Calu3 (cell line): ENCODE measurements at regions not wholly inside any gene's neighbourhood (a gene's known extent, or its start where the extent isn't known, plus 50 kb on each side); places are given as distances from the start of the nearest gene placed in this dataset.

Source experiments
- BruUV-seq: library from RNA; stranded (reverse); fragments of 400-500 nt; replicated peaks from 2 replicates; lab custom pipeline; 2021; lab: Mats Ljungman, UMichigan
- CTCF ChIA-PET: fragments of 300-600 bp; sonication (Branson Sonifier 250); formaldehyde crosslinking; loops from one replicate; lab custom pipeline; 2022; ENCODE audit warnings: antibody characterized with exemption; lab: Charles Lee
- DNase-seq: peaks from one replicate; pipeline ENCODE4 v3.0.0; 2022
- H3K27ac Mint-ChIP-seq: one replicate; pipeline ENCODE4 v1.8.0; 2022; ENCODE audit warnings: mixed read lengths; ENCODE audit not compliant: unreplicated experiment
- H3K27me3 Mint-ChIP-seq: one replicate; pipeline ENCODE4 v1.8.0; 2022; ENCODE audit warnings: mixed read lengths; ENCODE audit not compliant: unreplicated experiment
- H3K36me3 Mint-ChIP-seq: one replicate; pipeline ENCODE4 v1.8.0; 2022; ENCODE audit warnings: mild to moderate bottlenecking, moderate library complexity, mixed read lengths; ENCODE audit not compliant: insufficient read depth, unreplicated experiment
- H3K4me1 Mint-ChIP-seq: one replicate; pipeline ENCODE4 v1.8.0; 2022; ENCODE audit warnings: mild to moderate bottlenecking, low read depth, mixed read lengths; ENCODE audit not compliant: unreplicated experiment
- H3K4me3 Mint-ChIP-seq: one replicate; pipeline ENCODE4 v1.8.0; 2022; ENCODE audit warnings: mild to moderate bottlenecking, low read depth, moderate library complexity, mixed read lengths; ENCODE audit not compliant: unreplicated experiment
- H3K9me3 Mint-ChIP-seq: one replicate; pipeline ENCODE4 v1.8.0; 2022; ENCODE audit warnings: low read depth, mixed read lengths; ENCODE audit not compliant: unreplicated experiment
- intact Hi-C: fragments of 100-400 bp; cut with micrococcal nuclease; formaldehyde crosslinking; loops from one replicate; pipeline ENCODE4 v1.10.0; 2022; ENCODE audit not compliant: unreplicated experiment
- TF ChIP-seq, protein P1 (sequence below): fragments of 200-600 bp; IDR thresholded peaks from one replicate; pipeline ENCODE4 v1.8.0; 2022; ENCODE audit warnings: antibody characterized with exemption; ENCODE audit not compliant: unreplicated experiment

DNA sequence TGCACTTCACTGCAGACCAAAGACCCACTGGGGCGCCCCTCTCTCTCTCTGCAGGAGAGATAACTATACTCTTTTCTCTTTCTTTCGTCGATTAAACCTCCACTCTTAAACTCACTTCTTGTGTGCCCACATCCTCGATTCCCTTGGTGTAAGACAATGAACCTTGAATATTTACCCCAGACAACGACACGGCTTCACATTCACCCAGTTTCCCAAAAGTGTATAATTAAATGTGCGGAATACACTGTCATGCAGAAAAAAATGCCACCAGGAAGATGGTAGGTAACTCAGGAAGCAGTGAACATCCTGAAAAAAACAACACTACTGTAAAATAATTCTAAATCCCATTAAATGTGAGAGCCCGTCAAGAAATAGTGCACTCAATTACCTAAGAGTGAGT is 882.2 kb downstream of the TYW1 start:
- H3K27me3 Mint-ChIP-seq = no peaks in the 10 kb centered on the region
- H3K4me3 Mint-ChIP-seq = no peak overlapping the region

DNA sequence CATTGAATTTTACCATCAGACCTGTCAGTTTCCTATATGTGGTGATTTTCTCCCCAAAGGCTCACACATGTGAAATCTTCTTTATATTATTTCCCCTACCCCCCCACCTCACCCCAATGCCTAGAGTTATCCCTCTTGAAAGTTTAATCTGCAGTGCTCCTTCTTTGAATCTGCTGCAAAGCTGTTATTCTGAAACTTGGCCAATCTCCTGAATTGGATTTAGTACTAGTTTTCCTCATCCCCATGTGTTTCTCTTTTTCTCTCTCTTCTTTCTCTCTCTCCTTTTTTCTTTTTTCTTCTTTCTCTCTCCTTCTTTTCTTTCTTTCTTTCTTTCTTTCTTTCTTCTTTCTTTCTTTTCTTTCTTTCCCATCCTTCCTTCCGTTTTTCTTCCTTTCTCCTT is 886.2 kb downstream of the TYW1 start:
- Mint-ChIP-seq H3K4me1 (no peaks in the 10 kb centered on the region), H3K27me3 (no peaks in the 10 kb centered on the region), H3K9me3 (peaks cover 12% of the 10 kb centered on the region), H3K4me3 (no peak overlapping the region), H3K36me3 (no peaks in the 10 kb centered on the region), H3K27ac (no peak overlapping the region)
- no peak for DNase-seq
- TF ChIP-seq, protein P1, sequence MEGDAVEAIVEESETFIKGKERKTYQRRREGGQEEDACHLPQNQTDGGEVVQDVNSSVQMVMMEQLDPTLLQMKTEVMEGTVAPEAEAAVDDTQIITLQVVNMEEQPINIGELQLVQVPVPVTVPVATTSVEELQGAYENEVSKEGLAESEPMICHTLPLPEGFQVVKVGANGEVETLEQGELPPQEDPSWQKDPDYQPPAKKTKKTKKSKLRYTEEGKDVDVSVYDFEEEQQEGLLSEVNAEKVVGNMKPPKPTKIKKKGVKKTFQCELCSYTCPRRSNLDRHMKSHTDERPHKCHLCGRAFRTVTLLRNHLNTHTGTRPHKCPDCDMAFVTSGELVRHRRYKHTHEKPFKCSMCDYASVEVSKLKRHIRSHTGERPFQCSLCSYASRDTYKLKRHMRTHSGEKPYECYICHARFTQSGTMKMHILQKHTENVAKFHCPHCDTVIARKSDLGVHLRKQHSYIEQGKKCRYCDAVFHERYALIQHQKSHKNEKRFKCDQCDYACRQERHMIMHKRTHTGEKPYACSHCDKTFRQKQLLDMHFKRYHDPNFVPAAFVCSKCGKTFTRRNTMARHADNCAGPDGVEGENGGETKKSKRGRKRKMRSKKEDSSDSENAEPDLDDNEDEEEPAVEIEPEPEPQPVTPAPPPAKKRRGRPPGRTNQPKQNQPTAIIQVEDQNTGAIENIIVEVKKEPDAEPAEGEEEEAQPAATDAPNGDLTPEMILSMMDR = no peak
- BruUV-seq = no TSS peak
- CTCF ChIA-PET = no interaction called here
- intact Hi-C loops = no loop called here

More for the DNA sequence above, 882.2 kb downstream of the TYW1 start:
- intact Hi-C loops = no loop called here
- Mint-ChIP-seq H3K36me3 (no peaks in the 10 kb centered on the region), H3K27ac (no peak overlapping the region), H3K9me3 (peaks cover 16% of the 10 kb centered on the region), H3K4me1 (no peaks in the 10 kb centered on the region)
- BruUV-seq = no TSS peak
- no peak for DNase-seq
- CTCF ChIA-PET = no interaction called here
- TF ChIP-seq, protein P1 = no peak

DNA sequence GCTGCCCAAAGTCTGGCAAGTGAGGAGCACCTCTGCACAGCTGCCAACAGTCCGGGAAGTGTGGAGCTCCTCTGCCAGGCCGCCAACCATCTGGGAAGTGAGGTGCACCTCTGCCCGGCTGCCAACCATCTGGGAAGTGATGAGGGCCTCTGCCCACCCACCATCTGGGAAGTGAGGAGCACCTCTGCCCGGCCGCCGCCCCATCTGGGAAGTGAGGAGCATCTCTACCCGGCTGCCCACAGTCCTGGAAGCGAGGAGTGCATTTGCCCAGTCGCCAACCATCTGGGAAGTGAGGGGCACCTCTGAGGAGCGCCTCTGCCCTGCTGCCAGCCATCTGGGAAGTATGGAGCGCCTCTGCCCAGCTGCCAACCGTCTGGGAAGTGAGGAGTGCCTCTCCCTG is 893.7 kb downstream of the TYW1 start:
- Mint-ChIP-seq H3K27me3 (no peaks in the 10 kb centered on the region), H3K36me3 (no peaks in the 10 kb centered on the region), H3K9me3 (no peaks in the 10 kb centered on the region), H3K4me1 (no peaks in the 10 kb centered on the region), H3K4me3 (no peak overlapping the region), H3K27ac (no peak overlapping the region)
- intact Hi-C loops = no loop called here
- CTCF ChIA-PET = no interaction called here
- TF ChIP-seq, protein P1 = no peak
- DNase-seq = no peak
- no TSS peak for BruUV-seq

DNA sequence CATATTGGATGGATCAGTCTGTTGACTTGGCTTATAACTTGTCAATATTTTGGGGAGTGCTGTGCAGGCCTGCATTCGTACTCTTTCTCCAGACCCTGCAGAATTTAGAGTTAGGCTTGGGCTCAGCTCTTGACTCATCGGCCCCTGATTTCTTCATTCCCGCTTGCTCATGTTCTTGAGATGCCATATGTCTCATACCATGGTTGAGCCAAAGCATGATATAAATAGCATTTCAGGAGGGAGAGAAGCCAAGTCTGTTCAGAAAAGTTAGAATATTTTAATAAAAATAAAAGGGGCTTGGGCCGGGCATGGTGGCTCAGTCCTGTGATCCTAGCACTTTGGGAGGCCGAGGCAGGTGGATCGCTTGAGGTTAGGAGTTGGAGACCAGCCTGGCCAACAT is 898.1 kb downstream of the TYW1 start:
- no TSS peak for BruUV-seq
- no peak overlapping the region for H3K4me3 Mint-ChIP-seq
- intact Hi-C loops = no loop called here
- no peaks in the 10 kb centered on the region for H3K27me3 Mint-ChIP-seq
- CTCF ChIA-PET = no interaction called here
- H3K4me1 Mint-ChIP-seq = no peaks in the 10 kb centered on the region
- no peak overlapping the region for H3K27ac Mint-ChIP-seq
- no peak for DNase-seq
- TF ChIP-seq, protein P1 = no peak
- peaks cover 8% of the 10 kb centered on the region for H3K9me3 Mint-ChIP-seq
- no peaks in the 10 kb centered on the region for H3K36me3 Mint-ChIP-seq

DNA sequence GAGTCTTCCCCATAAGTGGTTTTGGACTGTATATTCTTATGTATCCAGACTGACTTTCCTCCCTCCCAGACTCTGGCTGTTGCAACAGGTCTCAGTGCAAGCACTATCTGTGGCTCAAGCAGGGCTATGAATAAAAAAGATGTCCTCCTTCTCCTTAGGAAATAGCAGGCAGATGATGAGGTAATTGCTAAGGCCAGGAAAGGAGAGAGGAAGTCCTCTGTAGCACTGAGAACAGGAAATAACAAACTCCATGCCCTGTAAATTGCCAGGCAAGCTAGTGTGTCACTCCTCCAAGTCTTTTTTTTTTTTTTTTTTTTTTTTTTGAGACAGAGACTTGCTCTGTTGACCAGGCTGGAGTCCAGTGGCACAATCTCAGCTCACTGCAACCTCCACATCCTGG is 900.1 kb downstream of the TYW1 start:
- intact Hi-C loops = no loop called here
- no TSS peak for BruUV-seq
- no peak overlapping the region for H3K4me3 Mint-ChIP-seq
- CTCF ChIA-PET = no interaction called here
- H3K9me3 Mint-ChIP-seq = peaks cover 11% of the 10 kb centered on the region
- no peak for DNase-seq
- H3K27ac Mint-ChIP-seq = no peak overlapping the region
- H3K36me3 Mint-ChIP-seq = no peaks in the 10 kb centered on the region
- no peaks in the 10 kb centered on the region for H3K4me1 Mint-ChIP-seq
- TF ChIP-seq, protein P1 = no peak
- no peaks in the 10 kb centered on the region for H3K27me3 Mint-ChIP-seq
